GM23248 (cell line): ENCODE measurements at regions not wholly inside any gene's neighbourhood (a gene's known extent, or its start where the extent isn't known, plus 50 kb on each side); places are given as distances from the start of the nearest gene placed in this dataset.
A peak's percentile ranks its signal among the peaks of the same experiment; 100 is the strongest.
"Not testable (repeated sequence)": the region's sequence is repeated elsewhere in the genome, so short reads cannot be mapped to it uniquely, and the experiment has no call there.

Source experiments
- DNase-seq: peaks from one replicate; pipeline ENCODE4 v3.0.0-alpha.2; 2015
- H2AFZ ChIP-seq: fragments of 200-600 bp; sonication (generic); 2 replicates; pipeline ENCODE4 v1.6.1; 2016; ENCODE audit warnings: antibody characterized with exemption
- H3F3A ChIP-seq: fragments of 200-600 bp; sonication (generic); 2 replicates; pipeline ENCODE4 v1.6.1; 2016; ENCODE audit warnings: mild to moderate bottlenecking, antibody characterized with exemption, mixed run types; ENCODE audit not compliant: insufficient read depth
- H3K27ac ChIP-seq: fragments of 200-600 bp; sonication (generic); 2 replicates; pipeline ENCODE4 v1.5.1; 2016; ENCODE audit warnings: mild to moderate bottlenecking
- H3K27me3 ChIP-seq: fragments of 200-600 bp; sonication (generic); replicated peaks from 2 replicates; pipeline ENCODE4 v1.6.1; 2016; ENCODE audit warnings: mild to moderate bottlenecking; ENCODE audit not compliant: insufficient read depth
- H3K36me3 ChIP-seq: fragments of 200-600 bp; sonication (generic); 2 replicates; pipeline ENCODE4 v1.6.1; 2016; ENCODE audit warnings: low read depth, mild to moderate bottlenecking
- H3K4me1 ChIP-seq: fragments of 200-600 bp; sonication (generic); 2 replicates; pipeline ENCODE4 v1.6.1; 2016; ENCODE audit warnings: mild to moderate bottlenecking; ENCODE audit not compliant: insufficient read depth
- H3K4me2 ChIP-seq: fragments of 200-600 bp; sonication (generic); one replicate; pipeline ENCODE4 v1.6.1; 2016; ENCODE audit warnings: mild to moderate bottlenecking; ENCODE audit not compliant: unreplicated experiment
- H3K4me3 ChIP-seq: fragments of 200-600 bp; sonication (generic); 2 replicates; pipeline ENCODE4 v1.5.1; 2016; ENCODE audit warnings: mild to moderate bottlenecking
- H3K79me2 ChIP-seq: fragments of 200-600 bp; sonication (generic); 2 replicates; pipeline ENCODE4 v1.6.1; 2016; ENCODE audit warnings: mild to moderate bottlenecking; ENCODE audit not compliant: insufficient read depth
- H3K9ac ChIP-seq: fragments of 200-600 bp; sonication (generic); 2 replicates; pipeline ENCODE4 v1.6.1; 2016; ENCODE audit warnings: mild to moderate bottlenecking
- H3K9me2 ChIP-seq: fragments of 200-600 bp; sonication (generic); 2 replicates; pipeline ENCODE4 v1.6.1; 2016; ENCODE audit warnings: mixed run types, mild to moderate bottlenecking, moderate library complexity; ENCODE audit not compliant: insufficient read depth
- H3K9me3 ChIP-seq: fragments of 200-600 bp; sonication (generic); one replicate; pipeline ENCODE4 v1.6.1; 2017; ENCODE audit warnings: low read depth
- H4K20me1 ChIP-seq: fragments of 200-600 bp; sonication (generic); 2 replicates; pipeline ENCODE4 v1.6.0; 2016; ENCODE audit not compliant: insufficient read depth
- EZH2 ChIP-seq: fragments of 200-600 bp; sonication (generic); IDR thresholded peaks from 2 replicates; pipeline ENCODE4 v1.6.1; 2018; ENCODE audit warnings: antibody characterized with exemption, mild to moderate bottlenecking; ENCODE audit not compliant: insufficient read depth, poor library complexity, severe bottlenecking
- EZH2phosphoT487 ChIP-seq: fragments of 200-600 bp; sonication (generic); IDR thresholded peaks from 2 replicates; pipeline ENCODE4 v1.6.1; 2018; ENCODE audit warnings: antibody characterized with exemption, moderate library complexity, mild to moderate bottlenecking, low read depth; ENCODE audit not compliant: insufficient read depth
- WGBS, 2 experiments: methylation state at CpG; one replicate each; pipeline ENCODE4 v1.1.6; 2015 to 2017; ENCODE audit warnings: low lambda C conversion rate in 2 of 2, low coverage in 1 of 2; ENCODE audit errors: missing lambda C conversion rate in 2 of 2; 5-methylcytosine and 5-hydroxymethylcytosine counted together
- in situ Hi-C: fragments of 300-500 bp; cut with MboI; formaldehyde crosslinking; loops from 2 replicates; pipeline ENCODE4 v1.15.0; 2020

GRCh38 chr6:115539531-115539930, 521.2 kb downstream of the FRK start:
- in situ Hi-C loops = no loop called here
- no peaks in the 10 kb centered on the region for H3K9me2 ChIP-seq
- H3K4me1 ChIP-seq = no peaks in the 10 kb centered on the region
- no peaks in the 10 kb centered on the region for H3F3A ChIP-seq
- no peaks in the 10 kb centered on the region for H3K27me3 ChIP-seq
- no peaks in the 10 kb centered on the region for H3K79me2 ChIP-seq
- no peak overlapping the region for H3K27ac ChIP-seq
- H3K4me3 ChIP-seq = no peak overlapping the region
- H4K20me1 ChIP-seq = no peaks in the 10 kb centered on the region
- no peak for DNase-seq
- H3K9ac ChIP-seq = no peak overlapping the region
- TF ChIP-seq EZH2phosphoT487 (no peak), EZH2 (no peak)
- no peak overlapping the region for H2AFZ ChIP-seq
- no peaks in the 10 kb centered on the region for H3K9me3 ChIP-seq
- H3K36me3 ChIP-seq = no peaks in the 10 kb centered on the region
- H3K4me2 ChIP-seq = no peak overlapping the region
- 31 to 32% methylated on average over 6 of the region's 6 CpGs for WGBS, 2 experiments

GRCh38 chr6:115524821-115525220, 535.9 kb downstream of the FRK start:
- no peaks in the 10 kb centered on the region for H3F3A ChIP-seq
- in situ Hi-C loops = no loop called here
- no peak overlapping the region for H3K4me2 ChIP-seq
- no peak overlapping the region for H3K4me3 ChIP-seq
- H3K9me3 ChIP-seq = no peaks in the 10 kb centered on the region
- H3K9ac ChIP-seq = no peak overlapping the region
- H3K4me1 ChIP-seq = no peaks in the 10 kb centered on the region
- H3K27ac ChIP-seq = no peak overlapping the region
- no peaks in the 10 kb centered on the region for H3K36me3 ChIP-seq
- WGBS, 2 experiments = 23 to 24% methylated on average over 2 of the region's 2 CpGs
- no peak overlapping the region for H2AFZ ChIP-seq
- no peak for TF ChIP-seq EZH2
- no peak for TF ChIP-seq EZH2phosphoT487
- H3K27me3 ChIP-seq = no peaks in the 10 kb centered on the region
- H3K79me2 ChIP-seq = no peaks in the 10 kb centered on the region
- no peaks in the 10 kb centered on the region for H4K20me1 ChIP-seq
- DNase-seq = no peak
- no peaks in the 10 kb centered on the region; the same call in 1 of the 2 replicates for H3K9me2 ChIP-seq

GRCh38 chr6:115521747-115522146, 538.9 kb downstream of the FRK start:
- H3K4me2 ChIP-seq, H3K27ac ChIP-seq, H2AFZ ChIP-seq, H4K20me1 ChIP-seq, H3K36me3 ChIP-seq, in situ Hi-C loops, H3K4me1 ChIP-seq, DNase-seq, H3F3A ChIP-seq, H3K9me2 ChIP-seq, H3K27me3 ChIP-seq, H3K9ac ChIP-seq, H3K9me3 ChIP-seq, H3K79me2 ChIP-seq, H3K4me3 ChIP-seq: not testable (repeated sequence)
- 33 to 35% methylated on average over 3 of the region's 3 CpGs for WGBS, 2 experiments

GRCh38 chr6:115514656-115515055, 546.0 kb downstream of the FRK start:
- Histone ChIP-seq H3K9me2 (no peaks in the 10 kb centered on the region), H3K9ac (no peak overlapping the region), H4K20me1 (no peaks in the 10 kb centered on the region), H3K4me1 (no peaks in the 10 kb centered on the region), H3K27ac (no peak overlapping the region), H3K27me3 (no peaks in the 10 kb centered on the region), H2AFZ (no peak overlapping the region), H3K4me2 (no peak overlapping the region), H3F3A (no peaks in the 10 kb centered on the region), H3K36me3 (no peaks in the 10 kb centered on the region), H3K79me2 (no peaks in the 10 kb centered on the region), H3K4me3 (no peak overlapping the region), H3K9me3 (no peaks in the 10 kb centered on the region)
- in situ Hi-C loops = no loop called here
- peak; percentile 51 for DNase-seq
- 16 to 21% methylated on average over 4 of the region's 4 CpGs for WGBS, 2 experiments
- TF ChIP-seq EZH2phosphoT487 = no peak
- TF ChIP-seq EZH2 = no peak

GRCh38 chr6:115512923-115513322, 547.8 kb downstream of the FRK start:
- no peaks in the 10 kb centered on the region for H3K36me3 ChIP-seq
- H3K4me1 ChIP-seq = no peaks in the 10 kb centered on the region
- no peak for DNase-seq
- H3K4me3 ChIP-seq = no peak overlapping the region
- no peaks in the 10 kb centered on the region for H4K20me1 ChIP-seq
- H3K9ac ChIP-seq = no peak overlapping the region
- H3K9me3 ChIP-seq = no peaks in the 10 kb centered on the region
- H3K27ac ChIP-seq = no peak overlapping the region
- whole genome bisulfite sequencing, 2 experiments = 30 to 32% methylated on average over 1 of the region's 1 CpG
- H3F3A ChIP-seq = no peaks in the 10 kb centered on the region
- H3K79me2 ChIP-seq = no peaks in the 10 kb centered on the region
- in situ Hi-C loops = no loop called here
- no peak for TF ChIP-seq EZH2
- no peak for TF ChIP-seq EZH2phosphoT487
- H3K4me2 ChIP-seq = no peak overlapping the region
- no peaks in the 10 kb centered on the region for H3K9me2 ChIP-seq
- no peaks in the 10 kb centered on the region for H3K27me3 ChIP-seq
- H2AFZ ChIP-seq = no peak overlapping the region
